MG63 (cell line): ENCODE measurements at regions not wholly inside any gene's neighbourhood (a gene's known extent, or its start where the extent isn't known, plus 50 kb on each side); places are given as distances from the start of the nearest gene placed in this dataset.
"Not testable (repeated sequence)": the region's sequence is repeated elsewhere in the genome, so short reads cannot be mapped to it uniquely, and the experiment has no call there.

Experiments
- DNase-seq: peaks from one replicate; pipeline ENCODE4 v3.0.0-alpha.2; 2020
- H3K27me3 ChIP-seq: fragments of 250-450 bp; sonication (Bioruptor Pico); 2 replicates; pipeline ENCODE4 v1.5.1; 2020; ENCODE audit warnings: mild to moderate bottlenecking, moderate library complexity
- H3K36me3 ChIP-seq: fragments of 250-450 bp; sonication (Bioruptor Pico); 2 replicates; pipeline ENCODE4 v1.5.1; 2020; ENCODE audit warnings: mild to moderate bottlenecking, moderate library complexity
- H3K4me3 ChIP-seq: fragments of 250-450 bp; sonication (Bioruptor Pico); 2 replicates; pipeline ENCODE4 v1.5.1; 2020; ENCODE audit warnings: mild to moderate bottlenecking, moderate library complexity
- H3K9me3 ChIP-seq: fragments of 250-450 bp; sonication (Bioruptor Pico); 2 replicates; pipeline ENCODE4 v1.5.1; 2020; ENCODE audit warnings: mild to moderate bottlenecking, moderate library complexity

- H3K4me3 ChIP-seq, H3K36me3 ChIP-seq, DNase-seq, H3K9me3 ChIP-seq, H3K27me3 ChIP-seq: not testable (repeated sequence)
Measured at GRCh38 chr5:34230402-34230801, 187.4 kb upstream of the C1QTNF3 start.

- H3K9me3 ChIP-seq, DNase-seq, H3K27me3 ChIP-seq, H3K36me3 ChIP-seq: not testable (repeated sequence)
- H3K4me3 ChIP-seq: peak overlapping the region; percentile 54
Measured at GRCh38 chr5:34243802-34244201, 200.8 kb upstream of the C1QTNF3 start.

GRCh38 chr5:34244281-34245031 lies 201.4 kb upstream of the C1QTNF3 start:
- H3K4me3 ChIP-seq: peak overlapping the region; percentile 54
- H3K36me3 ChIP-seq, H3K27me3 ChIP-seq, H3K9me3 ChIP-seq: not testable (repeated sequence)
- DNase-seq: peak; percentile 89

- H3K9me3 ChIP-seq, H3K36me3 ChIP-seq, H3K27me3 ChIP-seq: not testable (repeated sequence)
- peak; percentile 72 for DNase-seq
- peak overlapping the region; percentile 54 for H3K4me3 ChIP-seq
Measured at GRCh38 chr5:34245032-34245394, 202.0 kb upstream of the C1QTNF3 start.

- peak overlapping the region; percentile 54 for H3K4me3 ChIP-seq
- H3K9me3 ChIP-seq, DNase-seq, H3K36me3 ChIP-seq, H3K27me3 ChIP-seq: not testable (repeated sequence)
Measured at GRCh38 chr5:34245813-34246212, 202.8 kb upstream of the C1QTNF3 start.

- H3K9me3 ChIP-seq, H3K36me3 ChIP-seq, H3K27me3 ChIP-seq, H3K4me3 ChIP-seq, DNase-seq: not testable (repeated sequence)
Measured at GRCh38 chr5:34258598-34258997, 215.6 kb upstream of the C1QTNF3 start.

GRCh38 chr5:34261020-34261419 lies 218.0 kb upstream of the C1QTNF3 start:
- H3K36me3 ChIP-seq, H3K9me3 ChIP-seq, H3K27me3 ChIP-seq, DNase-seq, H3K4me3 ChIP-seq: not testable (repeated sequence)

GRCh38 chr5:34266151-34266550 lies 223.1 kb upstream of the C1QTNF3 start:
- not testable (repeated sequence) for H3K27me3 ChIP-seq, DNase-seq, H3K9me3 ChIP-seq, H3K36me3 ChIP-seq, H3K4me3 ChIP-seq

GRCh38 chr5:34296759-34297158 lies 253.7 kb upstream of the C1QTNF3 start:
- not testable (repeated sequence) for DNase-seq, H3K27me3 ChIP-seq, H3K36me3 ChIP-seq, H3K9me3 ChIP-seq, H3K4me3 ChIP-seq

GRCh38 chr5:34329201-34329600 lies 286.2 kb upstream of the C1QTNF3 start:
- not testable (repeated sequence) for H3K9me3 ChIP-seq, H3K27me3 ChIP-seq, H3K36me3 ChIP-seq, H3K4me3 ChIP-seq, DNase-seq

GRCh38 chr5:34329611-34330108 lies 286.6 kb upstream of the C1QTNF3 start:
- not testable (repeated sequence) for DNase-seq, H3K4me3 ChIP-seq, H3K9me3 ChIP-seq, H3K27me3 ChIP-seq, H3K36me3 ChIP-seq

GRCh38 chr5:34331928-34332454 lies 289.0 kb upstream of the C1QTNF3 start:
- H3K27me3 ChIP-seq, H3K9me3 ChIP-seq, H3K4me3 ChIP-seq, H3K36me3 ChIP-seq, DNase-seq: not testable (repeated sequence)

- not testable (repeated sequence) for H3K4me3 ChIP-seq, H3K36me3 ChIP-seq, H3K27me3 ChIP-seq, DNase-seq, H3K9me3 ChIP-seq
Measured at GRCh38 chr5:34339408-34340001, 296.5 kb upstream of the C1QTNF3 start.

GRCh38 chr5:34354440-34354839 lies 301.7 kb upstream of the RAI14 start:
- H3K27me3 ChIP-seq, H3K36me3 ChIP-seq: not testable (repeated sequence)

GRCh38 chr5:34371417-34371816 lies 284.7 kb upstream of the RAI14 start:
- DNase-seq, H3K36me3 ChIP-seq, H3K27me3 ChIP-seq, H3K9me3 ChIP-seq, H3K4me3 ChIP-seq: not testable (repeated sequence)

More at GRCh38 chr5:34354440-34354839, 301.7 kb upstream of the RAI14 start:
- not testable (repeated sequence) for DNase-seq, H3K9me3 ChIP-seq, H3K4me3 ChIP-seq

- H3K9me3 ChIP-seq, H3K36me3 ChIP-seq, H3K4me3 ChIP-seq, H3K27me3 ChIP-seq, DNase-seq: not testable (repeated sequence)
Measured at GRCh38 chr5:34371817-34372216, 284.3 kb upstream of the RAI14 start.

- H3K36me3 ChIP-seq, DNase-seq, H3K27me3 ChIP-seq, H3K4me3 ChIP-seq, H3K9me3 ChIP-seq: not testable (repeated sequence)
Measured at GRCh38 chr5:34372739-34373138, 283.4 kb upstream of the RAI14 start.

- not testable (repeated sequence) for H3K27me3 ChIP-seq, H3K36me3 ChIP-seq, H3K4me3 ChIP-seq, H3K9me3 ChIP-seq, DNase-seq
Measured at GRCh38 chr5:34377651-34378050, 278.5 kb upstream of the RAI14 start.
